GM18858 (cell line): ENCODE measurements at regions not wholly inside any gene's neighbourhood (a gene's known extent, or its start where the extent isn't known, plus 50 kb on each side); places are given as distances from the start of the nearest gene placed in this dataset.
"Not testable (repeated sequence)": the region's sequence is repeated elsewhere in the genome, so short reads cannot be mapped to it uniquely, and the experiment has no call there.

ENCODE experiments used
- ATAC-seq: cut with Tn5 transposase; IDR thresholded peaks from one replicate; pipeline ENCODE4 v1.9.1; 2021; ENCODE audit not compliant: unreplicated experiment

- no peak for ATAC-seq
Measured at GRCh38 chr12:105523164-105524057, 192.9 kb downstream of the C12orf75 start.

- ATAC-seq, result no peak
Measured at GRCh38 chr12:105524961-105525360, 194.5 kb downstream of the C12orf75 start.

GRCh38 chr12:105534068-105534467 lies 203.6 kb downstream of the C12orf75 start:
- ATAC-seq, result no peak

- ATAC-seq, result not testable (repeated sequence)
Measured at GRCh38 chr12:105535033-105535432, 204.5 kb downstream of the C12orf75 start.

GRCh38 chr12:105538880-105539279 lies 208.4 kb downstream of the C12orf75 start:
- no peak for ATAC-seq

GRCh38 chr12:105539735-105540134 lies 209.2 kb downstream of the C12orf75 start:
- no peak for ATAC-seq

- no peak for ATAC-seq
Measured at GRCh38 chr12:105547786-105548185, 217.3 kb downstream of the C12orf75 start.

- no peak for ATAC-seq
Measured at GRCh38 chr12:105548626-105549025, 218.1 kb downstream of the C12orf75 start.

GRCh38 chr12:105552056-105552455 lies 221.6 kb downstream of the C12orf75 start:
- no peak for ATAC-seq

- ATAC-seq, result no peak
Measured at GRCh38 chr12:105554223-105554678, 223.8 kb downstream of the C12orf75 start.

- no peak for ATAC-seq
Measured at GRCh38 chr12:105554856-105555255, 224.4 kb downstream of the C12orf75 start.

- ATAC-seq, result no peak
Measured at GRCh38 chr12:105555556-105556295, 225.2 kb downstream of the C12orf75 start.

GRCh38 chr12:105559310-105559709 lies 228.8 kb downstream of the C12orf75 start:
- no peak for ATAC-seq

GRCh38 chr12:105561546-105562198 lies 231.2 kb downstream of the C12orf75 start:
- no peak for ATAC-seq

GRCh38 chr12:105562199-105562971 lies 231.9 kb downstream of the C12orf75 start:
- no peak for ATAC-seq

- ATAC-seq, result no peak
Measured at GRCh38 chr12:105567061-105567460, 236.6 kb downstream of the C12orf75 start.

- ATAC-seq, result no peak
Measured at GRCh38 chr12:105569886-105570285, 239.4 kb downstream of the C12orf75 start.

- ATAC-seq, result no peak
Measured at GRCh38 chr12:105570944-105571343, 240.5 kb downstream of the C12orf75 start.

GRCh38 chr12:105573574-105573973 lies 243.1 kb downstream of the C12orf75 start:
- no peak for ATAC-seq

GRCh38 chr12:105574056-105574715 lies 243.7 kb downstream of the C12orf75 start:
- ATAC-seq, result no peak
